ENCODE measurements at regions not wholly inside any gene's neighbourhood (a gene's known extent, or its start where the extent isn't known, plus 50 kb on each side); places are given as distances from the start of the nearest gene placed in this dataset.

- Histone ChIP-seq H3K9ac (ENCODE audit: extremely low read depth, low read length, poor library complexity, severe bottlenecking) (no peak overlapping the region), H3K27me3 (ENCODE audit: control insufficient read depth, insufficient read depth, low read length, poor library complexity, severe bottlenecking) (no peaks in the 10 kb centered on the region), H3K27ac (ENCODE audit: low read depth, low read length) (no peak overlapping the region), H3K36me3 (ENCODE audit: control insufficient read depth, insufficient read depth, low read length) (no peaks in the 10 kb centered on the region), H3K4me1 (ENCODE audit: control insufficient read depth, insufficient read depth, low read length) (no peaks in the 10 kb centered on the region), H3K9me3 (ENCODE audit: control insufficient read depth, low read length) (no peaks in the 10 kb centered on the region), H3K4me3 (ENCODE audit: low read length) (no peak overlapping the region)
- Mint-ChIP-seq H3K4me3 (no peak overlapping the region), H3K27me3 (ENCODE audit: insufficient read depth) (no peaks in the 10 kb centered on the region), H3K9me3 (peaks cover 12% of the 10 kb centered on the region), H3K4me1 (no peaks in the 10 kb centered on the region), H3K36me3 (ENCODE audit: low read depth) (no peaks in the 10 kb centered on the region), H3K27ac (no peak overlapping the region)
- no peak for DNase-seq
- no peak for TF ChIP-seq CTCF (conservative IDR thresholded peaks at IDR 0.05)
- 94 to 100% methylated on average over 2 of the region's 2 CpGs for WGBS, 2 experiments (ENCODE audit: insufficient coverage in 1 of 2, insufficient read length in 1 of 2)
Measured at GRCh38 chr5:125756456-125756855, 666.8 kb upstream of the GRAMD2B start.

- Mint-ChIP-seq H3K4me1 (no peaks in the 10 kb centered on the region), H3K9me3 (peaks cover 3% of the 10 kb centered on the region), H3K27me3 (ENCODE audit: insufficient read depth) (no peaks in the 10 kb centered on the region), H3K4me3 (no peak overlapping the region), H3K36me3 (ENCODE audit: low read depth) (no peaks in the 10 kb centered on the region), H3K27ac (no peak overlapping the region)
- WGBS, 2 experiments (ENCODE audit: insufficient coverage in 1 of 2, insufficient read length in 1 of 2): 100% methylated on average over 1 of the region's 1 CpG; no CpG with 5 or more reads in 1 of the 2 experiments
- H3K4me3 ChIP-seq (ENCODE audit: low read length): no peak overlapping the region
- H3K9ac ChIP-seq (ENCODE audit: extremely low read depth, low read length, poor library complexity, severe bottlenecking): no peak overlapping the region
- H3K36me3 ChIP-seq (ENCODE audit: control insufficient read depth, insufficient read depth, low read length): no peaks in the 10 kb centered on the region
- H3K27me3 ChIP-seq (ENCODE audit: control insufficient read depth, insufficient read depth, low read length, poor library complexity, severe bottlenecking): no peaks in the 10 kb centered on the region
- no peak for TF ChIP-seq CTCF (conservative IDR thresholded peaks at IDR 0.05)
- H3K9me3 ChIP-seq (ENCODE audit: control insufficient read depth, low read length): no peaks in the 10 kb centered on the region
- DNase-seq: no peak
- H3K27ac ChIP-seq (ENCODE audit: low read depth, low read length): no peak overlapping the region
- no peaks in the 10 kb centered on the region for H3K4me1 ChIP-seq (ENCODE audit: control insufficient read depth, insufficient read depth, low read length)
Measured at GRCh38 chr5:125766706-125767105, 656.5 kb upstream of the GRAMD2B start.

- Mint-ChIP-seq H3K27me3 (ENCODE audit: insufficient read depth) (no peaks in the 10 kb centered on the region), H3K4me3 (no peak overlapping the region), H3K27ac (no peak overlapping the region), H3K4me1 (peaks cover 14% of the 10 kb centered on the region), H3K36me3 (ENCODE audit: low read depth) (no peaks in the 10 kb centered on the region), H3K9me3 (no peaks in the 10 kb centered on the region)
- Histone ChIP-seq H3K4me3 (ENCODE audit: low read length) (no peak overlapping the region), H3K27ac (ENCODE audit: low read depth, low read length) (no peak overlapping the region), H3K36me3 (ENCODE audit: control insufficient read depth, insufficient read depth, low read length) (no peaks in the 10 kb centered on the region), H3K27me3 (ENCODE audit: control insufficient read depth, insufficient read depth, low read length, poor library complexity, severe bottlenecking) (no peaks in the 10 kb centered on the region), H3K9ac (ENCODE audit: extremely low read depth, low read length, poor library complexity, severe bottlenecking) (no peak overlapping the region), H3K4me1 (ENCODE audit: control insufficient read depth, insufficient read depth, low read length) (peaks cover 8% of the 10 kb centered on the region), H3K9me3 (ENCODE audit: control insufficient read depth, low read length) (no peaks in the 10 kb centered on the region)
- no peak for DNase-seq
- no peak for TF ChIP-seq CTCF (conservative IDR thresholded peaks at IDR 0.05)
- WGBS, 2 experiments (ENCODE audit: insufficient coverage in 1 of 2, insufficient read length in 1 of 2): 100% methylated on average over 1 of the region's 1 CpG
Measured at GRCh38 chr5:125775896-125776295, 647.3 kb upstream of the GRAMD2B start.
